ENCODE measurements at regions not wholly inside any gene's neighbourhood (a gene's known extent, or its start where the extent isn't known, plus 50 kb on each side); places are given as distances from the start of the nearest gene placed in this dataset.

- DNase-seq = peak; percentile 24
These were observed 78.0 kb upstream of the CTLA4 start for GRCh38 chr2:203789618-203790017.

GRCh38 chr2:203790134-203790852 lies 77.3 kb upstream of the CTLA4 start:
- DNase-seq = no peak

- no peak for DNase-seq
These were observed 71.1 kb upstream of the CTLA4 start for GRCh38 chr2:203796248-203797010.

- DNase-seq = no peak
These were observed 70.3 kb upstream of the CTLA4 start for GRCh38 chr2:203797276-203797675.

GRCh38 chr2:203797712-203798111 lies 69.9 kb upstream of the CTLA4 start:
- no peak for DNase-seq

- DNase-seq = no peak
These were observed 69.1 kb upstream of the CTLA4 start for GRCh38 chr2:203798296-203799087.

- no peak for DNase-seq
These were observed 67.7 kb upstream of the CTLA4 start for GRCh38 chr2:203799908-203800307.

- DNase-seq = no peak
These were observed 66.8 kb upstream of the CTLA4 start for GRCh38 chr2:203800783-203801182.

GRCh38 chr2:203802342-203803052 lies 65.1 kb upstream of the CTLA4 start:
- no peak for DNase-seq

- DNase-seq = no peak
These were observed 64.5 kb upstream of the CTLA4 start for GRCh38 chr2:203803053-203803429.

GRCh38 chr2:203804070-203804469 lies 63.5 kb upstream of the CTLA4 start:
- peak; percentile 63 for DNase-seq

GRCh38 chr2:203804764-203805485 lies 62.6 kb upstream of the CTLA4 start:
- no peak for DNase-seq

- no peak for DNase-seq
These were observed 62.1 kb upstream of the CTLA4 start for GRCh38 chr2:203805486-203805838.

GRCh38 chr2:203806761-203807160 lies 60.8 kb upstream of the CTLA4 start:
- no peak for DNase-seq

GRCh38 chr2:203808046-203808750 lies 59.4 kb upstream of the CTLA4 start:
- peak; percentile 82 for DNase-seq

GRCh38 chr2:203809084-203809521 lies 58.5 kb upstream of the CTLA4 start:
- no peak for DNase-seq

- no peak for DNase-seq
These were observed 57.5 kb upstream of the CTLA4 start for GRCh38 chr2:203809991-203810510.

- DNase-seq = peak; percentile 75
These were observed 55.9 kb upstream of the CTLA4 start for GRCh38 chr2:203811491-203812221.

- DNase-seq = no peak
These were observed 55.0 kb upstream of the CTLA4 start for GRCh38 chr2:203812294-203813221.
